ENCODE measurements at regions not wholly inside any gene's neighbourhood (a gene's known extent, or its start where the extent isn't known, plus 50 kb on each side); places are given as distances from the start of the nearest gene placed in this dataset.

- H3K4me1 ChIP-seq (ENCODE audit: insufficient read depth, low read length): no peaks in the 10 kb centered on the region
- POLR2A ChIA-PET: no interaction called here
- no peaks in the 10 kb centered on the region for H3K36me3 ChIP-seq (replicated peaks in 1 of 2; ENCODE audit: control insufficient read depth in 1 of 2, insufficient read depth in 2 of 2, low read length in 2 of 2)
- CTCF ChIA-PET (ENCODE audit: low intra/inter-chr PET ratio, low total read pairs): no interaction called here
- H3K27me3 ChIP-seq (ENCODE audit: control insufficient read depth in 1 of 2, insufficient read depth in 2 of 2, low read length in 2 of 2): no peaks in the 10 kb centered on the region
- TF ChIP-seq ZNF281 (CRISPR knock-in tag; IDR thresholded peaks at IDR 0.05; ENCODE audit: borderline replicate concordance): no peak
- no peak for TF ChIP-seq IRF2 (CRISPR knock-in tag; IDR thresholded peaks at IDR 0.05)
- no peak for TF ChIP-seq EED (CRISPR knock-in tag; IDR thresholded peaks at IDR 0.05)
- TF ChIP-seq NR2F2 (IDR thresholded peaks at IDR 0.05; ENCODE audit: borderline replicate concordance, low read depth): no peak
- TF ChIP-seq ZNF512 (CRISPR knock-in tag; IDR thresholded peaks at IDR 0.05): no peak
- TF ChIP-seq ZNF468 (CRISPR knock-in tag; IDR thresholded peaks at IDR 0.05): no peak
- no peak for TF ChIP-seq HNRNPLL (IDR thresholded peaks at IDR 0.05; ENCODE audit: low read depth, low read length, poor library complexity, severe bottlenecking)
- no peak for TF ChIP-seq ZNF776 (CRISPR knock-in tag; IDR thresholded peaks at IDR 0.05)
- TF ChIP-seq ETS1 (CRISPR knock-in tag; IDR thresholded peaks at IDR 0.05): no peak
- TF ChIP-seq RAD51 (IDR thresholded peaks at IDR 0.05; ENCODE audit: borderline replicate concordance): no peak
- TF ChIP-seq TSC22D2 (CRISPR knock-in tag; IDR thresholded peaks at IDR 0.05; ENCODE audit: borderline replicate concordance): no peak
- no peak for TF ChIP-seq SP140L (CRISPR knock-in tag; IDR thresholded peaks at IDR 0.05; ENCODE audit: borderline replicate concordance)
- TF ChIP-seq ONECUT2 (CRISPR knock-in tag; IDR thresholded peaks at IDR 0.05): no peak
- no peak for TF ChIP-seq ZNF331 (CRISPR knock-in tag; IDR thresholded peaks at IDR 0.05)
- TF ChIP-seq ZNF10 (CRISPR knock-in tag; IDR thresholded peaks at IDR 0.05; ENCODE audit: borderline replicate concordance, low read depth): no peak
- TF ChIP-seq TBX3 (IDR thresholded peaks at IDR 0.05; ENCODE audit: borderline replicate concordance): no peak
- peaks cover 32% of the 10 kb centered on the region for H3K9me3 ChIP-seq (ENCODE audit: low read length)
- FAIRE-seq (no peak), DNase-seq (ENCODE audit: low spot score) (no peak), ATAC-seq (no peak)
- no peak overlapping the region for H3K4me2 ChIP-seq (ENCODE audit: low read depth, low read length)
- WGBS (ENCODE audit: low lambda C conversion rate): 40% methylated on average over 1 of the region's 1 CpG
- no peak overlapping the region for H2AFZ ChIP-seq (ENCODE audit: low read length)
- BruUV-seq (replicated peaks): no TSS peak
- no peak overlapping the region for H3K4me3 ChIP-seq (replicated peaks in 1 of 3; ENCODE audit: insufficient read depth in 1 of 3, low read depth in 2 of 3, low read length in 3 of 3)
- in situ Hi-C loops (cut with HindIII; ENCODE audit: extremely low pct_ligation_motif_present, low pct_unique_long_range_greater_than_20kb): no loop called here
- no peak overlapping the region for H3K27ac ChIP-seq (ENCODE audit: extremely low read length, insufficient read depth, low read length)
- no peaks in the 10 kb centered on the region for H4K20me1 ChIP-seq (ENCODE audit: insufficient read depth, low read length)
- no peak overlapping the region for H3K9ac ChIP-seq (ENCODE audit: insufficient read depth, low read depth, low read length)
- no peaks in the 10 kb centered on the region for H3K79me2 ChIP-seq (ENCODE audit: insufficient read depth, low read length)
- intact Hi-C loops (cut with micrococcal nuclease; ENCODE audit: unreplicated experiment): no loop called here
These were observed 1145.1 kb upstream of the POU3F4 start for GRCh38 chrX:82362990-82363389.
